ENCODE measurements at regions not wholly inside any gene's neighbourhood (a gene's known extent, or its start where the extent isn't known, plus 50 kb on each side); places are given as distances from the start of the nearest gene placed in this dataset.

GRCh38 chr22:48931452-48931851 is 896.2 kb downstream of the BRD1 start:
- no peak for TF ChIP-seq CTCF (conservative IDR thresholded peaks at IDR 0.05; ENCODE audit: low read length)
- TF ChIP-seq EZH2phosphoT487 (IDR thresholded peaks at IDR 0.05; ENCODE audit: borderline replicate concordance): no peak
